ENCODE measurements at regions not wholly inside any gene's neighbourhood (a gene's known extent, or its start where the extent isn't known, plus 50 kb on each side); places are given as distances from the start of the nearest gene placed in this dataset.

GRCh38 chr2:136572335-136572734, 193.0 kb upstream of the THSD7B start:
- no peaks in the 10 kb centered on the region for H3K9me3 ChIP-seq
- no peak overlapping the region for H3K4me3 ChIP-seq (ENCODE audit: low read depth in 1 of 2, low read length in 1 of 2)
- no peaks in the 10 kb centered on the region for H3K4me1 ChIP-seq (ENCODE audit: control insufficient read depth in 1 of 2, insufficient read depth in 1 of 2, low read depth in 1 of 2, low read length in 1 of 2)
- no peak overlapping the region for H3K27ac ChIP-seq
- no peaks in the 10 kb centered on the region for H3K27me3 ChIP-seq
- no peak for TF ChIP-seq CTCF (IDR thresholded peaks at IDR 0.05)
- no peaks in the 10 kb centered on the region for H3K36me3 ChIP-seq

- Histone ChIP-seq H3K27ac (no peak overlapping the region), H3K4me1 (ENCODE audit: control insufficient read depth in 1 of 2, insufficient read depth in 1 of 2, low read depth in 1 of 2, low read length in 1 of 2) (no peaks in the 10 kb centered on the region), H3K36me3 (no peaks in the 10 kb centered on the region), H3K9me3 (no peaks in the 10 kb centered on the region), H3K4me3 (ENCODE audit: low read depth in 1 of 2, low read length in 1 of 2) (no peak overlapping the region), H3K27me3 (no peaks in the 10 kb centered on the region)
- TF ChIP-seq CTCF (IDR thresholded peaks at IDR 0.05) = no peak
These were observed 208.1 kb upstream of the THSD7B start for GRCh38 chr2:136557203-136557602.

DNA sequence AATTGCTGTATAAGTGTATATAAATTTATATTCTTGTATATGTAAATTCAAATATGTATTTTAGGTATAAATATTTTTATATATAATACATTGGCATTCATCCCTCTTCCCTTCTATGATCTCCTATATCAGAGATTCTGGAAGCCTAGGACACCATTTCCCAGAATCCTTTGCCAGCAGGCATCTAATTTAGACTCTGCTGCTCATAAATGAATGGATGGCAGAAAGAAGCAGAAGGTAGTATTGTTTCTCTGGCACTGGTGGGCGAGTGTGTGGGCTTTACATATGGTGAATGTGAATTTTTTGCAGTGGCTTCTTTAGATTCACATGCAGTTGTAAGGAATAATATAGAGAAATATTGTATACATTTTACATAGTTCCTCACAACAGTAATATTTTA, 215.2 kb upstream of the THSD7B start:
- no peak overlapping the region for H3K4me3 ChIP-seq (ENCODE audit: low read depth in 1 of 2, low read length in 1 of 2)
- TF ChIP-seq CTCF (IDR thresholded peaks at IDR 0.05) = no peak
- H3K27me3 ChIP-seq = no peaks in the 10 kb centered on the region
- no peaks in the 10 kb centered on the region for H3K36me3 ChIP-seq
- H3K27ac ChIP-seq = no peak overlapping the region
- H3K9me3 ChIP-seq = no peaks in the 10 kb centered on the region
- no peaks in the 10 kb centered on the region for H3K4me1 ChIP-seq (ENCODE audit: control insufficient read depth in 1 of 2, insufficient read depth in 1 of 2, low read depth in 1 of 2, low read length in 1 of 2)

GRCh38 chr2:136539355-136539754, 226.0 kb upstream of the THSD7B start:
- H3K9me3 ChIP-seq = no peaks in the 10 kb centered on the region
- no peak for TF ChIP-seq CTCF (IDR thresholded peaks at IDR 0.05)

GRCh38 chr2:136538489-136538888, 226.9 kb upstream of the THSD7B start:
- Histone ChIP-seq H3K27me3 (no peaks in the 10 kb centered on the region), H3K4me1 (ENCODE audit: control insufficient read depth in 1 of 2, insufficient read depth in 1 of 2, low read depth in 1 of 2, low read length in 1 of 2) (no peaks in the 10 kb centered on the region), H3K27ac (no peak overlapping the region), H3K9me3 (no peaks in the 10 kb centered on the region), H3K4me3 (ENCODE audit: low read depth in 1 of 2, low read length in 1 of 2) (no peak overlapping the region), H3K36me3 (no peaks in the 10 kb centered on the region)
- no peak for TF ChIP-seq CTCF (IDR thresholded peaks at IDR 0.05)

More at GRCh38 chr2:136539355-136539754, 226.0 kb upstream of the THSD7B start:
- Histone ChIP-seq H3K4me3 (ENCODE audit: low read depth in 1 of 2, low read length in 1 of 2) (no peak overlapping the region), H3K4me1 (ENCODE audit: control insufficient read depth in 1 of 2, insufficient read depth in 1 of 2, low read depth in 1 of 2, low read length in 1 of 2) (no peaks in the 10 kb centered on the region), H3K27ac (no peak overlapping the region), H3K27me3 (no peaks in the 10 kb centered on the region), H3K36me3 (no peaks in the 10 kb centered on the region)

DNA sequence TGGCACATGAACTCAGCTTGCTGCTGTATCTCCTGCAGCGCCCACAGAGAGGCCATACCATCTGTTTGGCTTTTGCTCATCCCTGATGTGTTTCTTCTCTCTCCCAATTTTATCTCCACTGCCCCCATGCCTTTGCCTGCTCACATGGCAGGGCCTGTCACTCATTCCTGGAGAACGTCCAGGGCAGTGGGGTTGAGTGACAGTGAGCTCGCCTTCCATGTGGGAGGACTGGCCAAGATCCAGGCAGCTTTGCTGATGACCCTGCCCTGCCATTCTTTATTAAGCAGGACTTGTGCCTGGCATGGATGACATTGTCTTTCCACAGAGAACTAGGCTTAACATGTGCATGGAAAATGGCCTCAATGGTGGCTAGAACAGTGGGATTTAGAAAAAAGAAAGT, 230.5 kb upstream of the THSD7B start:
- Histone ChIP-seq H3K27ac (no peak overlapping the region), H3K36me3 (no peaks in the 10 kb centered on the region), H3K4me3 (ENCODE audit: low read depth in 1 of 2, low read length in 1 of 2) (no peak overlapping the region), H3K4me1 (ENCODE audit: control insufficient read depth in 1 of 2, insufficient read depth in 1 of 2, low read depth in 1 of 2, low read length in 1 of 2) (no peaks in the 10 kb centered on the region), H3K27me3 (no peaks in the 10 kb centered on the region), H3K9me3 (no peaks in the 10 kb centered on the region)
- TF ChIP-seq CTCF (IDR thresholded peaks at IDR 0.05) = no peak

Data from neutrophil (primary cell).